Hepatocyte (in vitro differentiated cells): ENCODE measurements at regions not wholly inside any gene's neighbourhood (a gene's known extent, or its start where the extent isn't known, plus 50 kb on each side); places are given as distances from the start of the nearest gene placed in this dataset.

ENCODE experiments used
- DNase-seq: peaks from one replicate; pipeline ENCODE4 v3.0.0-alpha.2; 2016; ENCODE audit warnings: low spot score
- H2AFZ ChIP-seq: fragments of 200-600 bp; sonication (generic); 2 replicates; pipeline ENCODE4 v1.6.0; 2016; ENCODE audit warnings: antibody characterized with exemption, mild to moderate bottlenecking
- H3K27ac ChIP-seq: fragments of 200-600 bp; sonication (generic); 2 replicates; pipeline ENCODE4 v1.5.1; 2016; ENCODE audit warnings: mild to moderate bottlenecking
- H3K27me3 ChIP-seq: fragments of 200-600 bp; sonication (generic); 2 replicates; pipeline ENCODE4 v1.6.1; 2016
- H3K36me3 ChIP-seq: fragments of 200-600 bp; sonication (generic); replicated peaks from 2 replicates; pipeline ENCODE4 v1.5.1; 2016; ENCODE audit warnings: low read depth; ENCODE audit not compliant: insufficient read depth
- H3K4me1 ChIP-seq: fragments of 200-600 bp; sonication (generic); 2 replicates; pipeline ENCODE4 v1.5.1; 2016; ENCODE audit warnings: mild to moderate bottlenecking, moderate library complexity; ENCODE audit not compliant: insufficient read depth
- H3K4me2 ChIP-seq: fragments of 200-600 bp; sonication (generic); 2 replicates; pipeline ENCODE4 v1.6.0; 2016
- H3K4me3 ChIP-seq: fragments of 200-600 bp; sonication (generic); 2 replicates; pipeline ENCODE4 v1.5.1; 2016; ENCODE audit warnings: mild to moderate bottlenecking
- H3K79me2 ChIP-seq: fragments of 200-600 bp; sonication (generic); 2 replicates; pipeline ENCODE4 v1.6.0; 2017; ENCODE audit warnings: mild to moderate bottlenecking
- H3K9me2 ChIP-seq: fragments of 200-600 bp; sonication (generic); replicated peaks from 2 replicates; pipeline ENCODE4 v1.6.0; 2017; ENCODE audit warnings: mild to moderate bottlenecking; ENCODE audit not compliant: insufficient read depth
- H3K9me3 ChIP-seq: fragments of 200-600 bp; sonication (generic); 2 replicates; pipeline ENCODE4 v1.5.1; 2016; ENCODE audit warnings: low read depth, mild to moderate bottlenecking
- H4K20me1 ChIP-seq: fragments of 200-600 bp; sonication (generic); 2 replicates; pipeline ENCODE4 v1.6.0; 2016; ENCODE audit warnings: mild to moderate bottlenecking; ENCODE audit not compliant: insufficient read depth, poor library complexity, severe bottlenecking
- CTCF ChIP-seq: fragments of 200-600 bp; sonication (generic); IDR thresholded peaks from 2 replicates; pipeline ENCODE4 v1.5.1; 2016; ENCODE audit warnings: antibody characterized with exemption, mild to moderate bottlenecking; ENCODE audit not compliant: poor library complexity
- EZH2 ChIP-seq: fragments of 200-600 bp; sonication (generic); IDR thresholded peaks from 2 replicates; pipeline ENCODE4 v1.6.1; 2016; ENCODE audit warnings: antibody characterized with exemption, mild to moderate bottlenecking, borderline replicate concordance
- EZH2phosphoT487 ChIP-seq: fragments of 200-600 bp; sonication (generic); IDR thresholded peaks from one replicate; pipeline ENCODE4 v1.6.1; 2018; ENCODE audit warnings: antibody characterized with exemption, mild to moderate bottlenecking, low read depth, moderate library complexity; ENCODE audit not compliant: unreplicated experiment, severe bottlenecking
- WGBS: methylation state at CpG from one replicate; pipeline ENCODE4 v1.1.6; 2016; ENCODE audit warnings: low lambda C conversion rate; ENCODE audit errors: missing lambda C conversion rate; 5-methylcytosine and 5-hydroxymethylcytosine counted together

- Histone ChIP-seq H4K20me1 (no peaks in the 10 kb centered on the region), H3K36me3 (no peaks in the 10 kb centered on the region), H2AFZ (no peak overlapping the region), H3K27ac (no peak overlapping the region), H3K4me1 (peaks cover 5% of the 10 kb centered on the region), H3K9me2 (no peaks in the 10 kb centered on the region), H3K4me2 (no peak overlapping the region), H3K27me3 (no peaks in the 10 kb centered on the region), H3K9me3 (no peaks in the 10 kb centered on the region), H3K79me2 (no peaks in the 10 kb centered on the region), H3K4me3 (no peak overlapping the region)
- no peak for DNase-seq
- TF ChIP-seq CTCF, result no peak
- no peak for TF ChIP-seq EZH2phosphoT487
- TF ChIP-seq EZH2, result no peak
- 94% methylated on average over 2 of the region's 2 CpGs for WGBS
Measured at GRCh38 chr10:33901166-33901565, 566.7 kb upstream of the NRP1 start.

DNA sequence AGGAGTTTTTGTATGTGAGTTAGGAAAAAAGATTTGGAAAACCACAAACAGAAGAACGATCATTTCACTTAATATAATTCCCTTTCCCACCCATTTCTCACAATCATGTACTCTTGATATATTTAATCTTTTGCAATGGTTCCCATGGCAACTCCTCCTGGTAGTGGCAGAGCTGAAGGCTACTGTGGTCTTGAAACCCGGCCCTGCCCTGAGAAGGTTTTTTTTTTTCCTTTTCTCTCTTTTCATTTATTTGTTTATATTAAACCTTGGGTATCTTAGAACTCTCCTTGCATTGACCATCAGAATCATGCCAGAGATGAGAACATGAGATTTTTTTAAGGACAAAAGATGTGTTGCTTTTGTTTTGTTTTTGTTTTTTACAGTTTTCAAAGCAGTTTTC lies 566.1 kb upstream of the NRP1 start:
- Histone ChIP-seq H3K4me2 (no peak overlapping the region), H3K4me3 (no peak overlapping the region), H3K27ac (no peak overlapping the region), H3K9me2 (no peaks in the 10 kb centered on the region), H3K79me2 (no peaks in the 10 kb centered on the region), H3K36me3 (no peaks in the 10 kb centered on the region), H4K20me1 (no peaks in the 10 kb centered on the region), H3K4me1 (peaks cover 5% of the 10 kb centered on the region), H3K27me3 (no peaks in the 10 kb centered on the region), H2AFZ (no peak overlapping the region), H3K9me3 (no peaks in the 10 kb centered on the region)
- TF ChIP-seq EZH2phosphoT487 (no peak), CTCF (no peak), EZH2 (no peak)
- DNase-seq, result no peak
- 89% methylated on average over 2 of the region's 2 CpGs for WGBS

- Histone ChIP-seq H3K4me2 (no peak overlapping the region), H3K79me2 (no peaks in the 10 kb centered on the region), H3K27ac (no peak overlapping the region), H3K4me1 (peaks cover 5% of the 10 kb centered on the region), H3K4me3 (no peak overlapping the region), H4K20me1 (no peaks in the 10 kb centered on the region), H3K9me2 (no peaks in the 10 kb centered on the region), H3K27me3 (no peaks in the 10 kb centered on the region), H3K36me3 (no peaks in the 10 kb centered on the region), H2AFZ (no peak overlapping the region), H3K9me3 (no peaks in the 10 kb centered on the region)
- TF ChIP-seq CTCF (no peak), EZH2 (no peak), EZH2phosphoT487 (no peak)
- 73% methylated on average over 5 of the region's 5 CpGs for WGBS
- no peak for DNase-seq
Measured at GRCh38 chr10:33899578-33900531, 565.4 kb upstream of the NRP1 start.
